Kidney epithelial cell (primary cell): ENCODE measurements at regions not wholly inside any gene's neighbourhood (a gene's known extent, or its start where the extent isn't known, plus 50 kb on each side); places are given as distances from the start of the nearest gene placed in this dataset.
"Not testable (repeated sequence)": the region's sequence is repeated elsewhere in the genome, so short reads cannot be mapped to it uniquely, and the experiment has no call there.

Experiments
- DNase-seq: peaks from one replicate; pipeline ENCODE4 v3.0.0-alpha.2; 2010; ENCODE audit warnings: low read depth
- H3K27me3 ChIP-seq: 2 replicates; pipeline ENCODE4 v1.6.0; 2011; ENCODE audit warnings: low read length; ENCODE audit not compliant: control insufficient read depth, insufficient read depth
- H3K36me3 ChIP-seq: 2 replicates; pipeline ENCODE4 v1.5.1; 2011; ENCODE audit warnings: low read length; ENCODE audit not compliant: control insufficient read depth, insufficient read depth
- H3K4me3 ChIP-seq: 2 replicates; pipeline ENCODE4 v1.5.1; 2011; ENCODE audit warnings: low read depth, mild to moderate bottlenecking, control low read depth, low read length
- CTCF ChIP-seq: IDR thresholded peaks from 2 replicates; pipeline ENCODE4 v1.5.1; 2011; ENCODE audit warnings: mild to moderate bottlenecking, moderate library complexity, low read length, control low read depth, inconsistent platforms; ENCODE audit not compliant: insufficient read depth, poor library complexity, severe bottlenecking

- TF ChIP-seq CTCF: no peak
- no peak for DNase-seq
- no peaks in the 10 kb centered on the region for H3K27me3 ChIP-seq
Measured at GRCh38 chr16:77500934-77501664, 66.3 kb upstream of the ADAMTS18 start.

GRCh38 chr16:77502448-77502847 lies 67.6 kb upstream of the ADAMTS18 start:
- Histone ChIP-seq H3K4me3 (no peak overlapping the region), H3K36me3 (no peaks in the 10 kb centered on the region), H3K27me3 (no peaks in the 10 kb centered on the region)
- no peak for DNase-seq
- no peak for TF ChIP-seq CTCF

More at GRCh38 chr16:77500934-77501664, 66.3 kb upstream of the ADAMTS18 start:
- Histone ChIP-seq H3K36me3 (no peaks in the 10 kb centered on the region), H3K4me3 (no peak overlapping the region)

GRCh38 chr16:77506492-77506891 lies 71.7 kb upstream of the ADAMTS18 start:
- not testable (repeated sequence) for DNase-seq, H3K4me3 ChIP-seq, H3K27me3 ChIP-seq

GRCh38 chr16:77509051-77509450 lies 74.2 kb upstream of the ADAMTS18 start:
- Histone ChIP-seq H3K4me3 (no peak overlapping the region), H3K36me3 (no peaks in the 10 kb centered on the region), H3K27me3 (no peaks in the 10 kb centered on the region)
- no peak for DNase-seq
- TF ChIP-seq CTCF: no peak

More at GRCh38 chr16:77506492-77506891, 71.7 kb upstream of the ADAMTS18 start:
- not testable (repeated sequence) for H3K36me3 ChIP-seq

GRCh38 chr16:77509796-77510195 lies 75.0 kb upstream of the ADAMTS18 start:
- H3K36me3 ChIP-seq: no peaks in the 10 kb centered on the region

GRCh38 chr16:77511053-77511452 lies 76.2 kb upstream of the ADAMTS18 start:
- Histone ChIP-seq H3K4me3 (no peak overlapping the region), H3K27me3 (no peaks in the 10 kb centered on the region), H3K36me3 (no peaks in the 10 kb centered on the region)
- TF ChIP-seq CTCF: no peak
- no peak for DNase-seq

More at GRCh38 chr16:77509796-77510195, 75.0 kb upstream of the ADAMTS18 start:
- no peak overlapping the region for H3K4me3 ChIP-seq
- no peaks in the 10 kb centered on the region for H3K27me3 ChIP-seq
- no peak for TF ChIP-seq CTCF
- DNase-seq: no peak
